HT1080 (cell line): ENCODE measurements at regions not wholly inside any gene's neighbourhood (a gene's known extent, or its start where the extent isn't known, plus 50 kb on each side); places are given as distances from the start of the nearest gene placed in this dataset.
A peak's percentile ranks its signal among the peaks of the same experiment; 100 is the strongest.
"Not testable (repeated sequence)": the region's sequence is repeated elsewhere in the genome, so short reads cannot be mapped to it uniquely, and the experiment has no call there.

ENCODE experiments used
- DNase-seq: peaks from one replicate; pipeline ENCODE4 v3.0.0-alpha.2; 2015; ENCODE audit warnings: low read depth

- no peak for DNase-seq
Measured at GRCh38 chr2:77834360-77835002, 312.3 kb upstream of the LRRTM4 start.

- no peak for DNase-seq
Measured at GRCh38 chr2:77838441-77838840, 316.3 kb upstream of the LRRTM4 start.

GRCh38 chr2:77839102-77839501 lies 316.9 kb upstream of the LRRTM4 start:
- no peak for DNase-seq

- no peak for DNase-seq
Measured at GRCh38 chr2:77862120-77862519, 339.9 kb upstream of the LRRTM4 start.

GRCh38 chr2:77864426-77864825 lies 342.2 kb upstream of the LRRTM4 start:
- DNase-seq, result no peak

GRCh38 chr2:77866661-77867060 lies 344.5 kb upstream of the LRRTM4 start:
- DNase-seq, result no peak

- DNase-seq, result no peak
Measured at GRCh38 chr2:77867146-77867545, 345.0 kb upstream of the LRRTM4 start.

GRCh38 chr2:77873506-77873905 lies 351.3 kb upstream of the LRRTM4 start:
- no peak for DNase-seq

- not testable (repeated sequence) for DNase-seq
Measured at GRCh38 chr2:77900211-77900610, 378.0 kb upstream of the LRRTM4 start.

GRCh38 chr2:77910136-77910535 lies 388.0 kb upstream of the LRRTM4 start:
- no peak for DNase-seq

GRCh38 chr2:77920838-77921366 lies 398.7 kb upstream of the LRRTM4 start:
- no peak for DNase-seq

GRCh38 chr2:77922567-77922966 lies 400.4 kb upstream of the LRRTM4 start:
- no peak for DNase-seq

- no peak for DNase-seq
Measured at GRCh38 chr2:77937366-77937765, 415.2 kb upstream of the LRRTM4 start.

- DNase-seq, result no peak
Measured at GRCh38 chr2:77938462-77938861, 416.3 kb upstream of the LRRTM4 start.

- DNase-seq, result no peak
Measured at GRCh38 chr2:77939370-77939769, 417.2 kb upstream of the LRRTM4 start.

- no peak for DNase-seq
Measured at GRCh38 chr2:77939801-77940200, 417.6 kb upstream of the LRRTM4 start.

- no peak for DNase-seq
Measured at GRCh38 chr2:77954931-77955330, 432.8 kb upstream of the LRRTM4 start.

GRCh38 chr2:77962943-77963342 lies 440.8 kb upstream of the LRRTM4 start:
- DNase-seq, result no peak

- peak; percentile 16 for DNase-seq
Measured at GRCh38 chr2:77977471-77978063, 455.4 kb upstream of the LRRTM4 start.

- DNase-seq, result no peak
Measured at GRCh38 chr2:77995161-77995560, 473.0 kb upstream of the LRRTM4 start.

GRCh38 chr2:77999376-77999775 lies 477.2 kb upstream of the LRRTM4 start:
- DNase-seq, result no peak

- no peak for DNase-seq
Measured at GRCh38 chr2:78009289-78009688, 487.1 kb upstream of the LRRTM4 start.

GRCh38 chr2:78011251-78011650 lies 489.1 kb upstream of the LRRTM4 start:
- no peak for DNase-seq
